ENCODE measurements at regions not wholly inside any gene's neighbourhood (a gene's known extent, or its start where the extent isn't known, plus 50 kb on each side); places are given as distances from the start of the nearest gene placed in this dataset.

DNA sequence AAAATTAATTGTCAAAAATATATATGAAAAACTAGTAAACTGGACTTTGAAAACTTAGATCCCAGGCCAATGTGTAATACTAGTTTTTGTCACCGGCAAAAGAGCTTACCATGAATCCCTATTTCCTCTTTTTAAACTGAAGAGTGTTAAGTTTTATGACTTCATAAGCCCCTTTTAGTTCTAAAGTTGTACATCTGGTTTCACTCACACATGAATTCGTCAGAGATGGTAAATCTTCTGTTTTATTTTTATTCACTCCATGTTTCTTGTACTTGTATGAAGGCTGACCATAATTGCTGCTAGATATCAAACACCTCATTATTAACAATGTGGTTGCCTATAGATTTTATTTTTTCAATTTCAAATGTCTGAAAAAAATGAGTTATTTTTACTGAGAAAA lies 827.9 kb downstream of the PCDH7 start:
- no peak for DNase-seq

DNA sequence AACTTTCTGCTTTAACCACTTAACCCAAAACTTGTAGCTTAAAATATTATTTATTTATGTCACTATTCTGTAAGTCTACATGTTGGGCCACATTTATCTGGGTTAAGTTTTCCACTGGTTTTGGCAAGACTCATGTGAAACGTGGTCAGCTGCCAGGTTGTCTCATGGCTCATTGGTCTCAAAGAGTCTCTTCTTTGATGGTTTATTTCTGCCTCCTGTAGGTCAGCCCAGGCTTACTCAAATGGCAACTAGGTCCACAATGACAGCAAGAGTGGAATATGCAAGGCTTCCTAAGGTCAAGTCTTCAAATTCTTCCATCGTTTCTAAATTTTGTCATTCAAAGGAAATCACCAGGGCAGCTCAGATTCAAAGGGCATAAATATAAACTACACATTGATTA lies 828.7 kb downstream of the PCDH7 start:
- DNase-seq, result no peak

DNA sequence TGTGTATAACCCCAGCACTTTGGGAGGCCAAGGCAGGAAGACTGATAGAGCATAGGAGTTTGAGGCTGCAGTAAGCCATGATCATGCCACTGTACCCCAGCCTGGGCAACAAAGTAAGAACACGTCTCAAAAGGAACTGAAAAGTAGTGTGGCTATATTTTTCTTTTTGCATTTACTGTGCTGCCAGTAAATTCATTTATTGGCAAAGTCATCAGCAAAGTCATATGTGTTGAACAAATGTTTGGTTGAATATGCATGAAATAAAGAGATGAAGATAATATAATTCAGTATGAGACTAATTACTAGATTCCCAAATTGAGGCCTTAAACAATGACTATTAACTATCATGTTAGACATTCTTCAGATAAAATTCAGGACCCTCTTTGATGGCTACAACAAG lies 829.1 kb downstream of the PCDH7 start:
- DNase-seq, result no peak

DNA sequence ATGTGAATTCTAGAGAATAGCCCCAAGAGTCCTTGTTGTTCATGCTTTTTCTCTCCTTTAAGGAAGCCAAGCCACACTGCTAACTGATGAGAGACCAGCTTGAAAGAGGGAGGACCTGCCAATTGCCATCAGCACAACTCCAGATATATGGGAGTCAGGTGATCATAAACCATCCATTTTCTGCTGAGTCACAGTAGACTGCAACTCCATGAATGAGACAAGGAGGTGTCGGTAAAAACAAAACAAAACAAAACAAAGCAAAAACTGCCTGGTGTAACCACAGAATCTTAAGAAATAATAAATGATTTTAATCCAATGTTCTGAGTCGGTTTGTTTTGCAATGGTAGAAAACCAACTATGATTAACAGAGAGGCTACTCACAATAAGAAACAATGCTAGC lies 837.3 kb downstream of the PCDH7 start:
- DNase-seq, result no peak

DNA sequence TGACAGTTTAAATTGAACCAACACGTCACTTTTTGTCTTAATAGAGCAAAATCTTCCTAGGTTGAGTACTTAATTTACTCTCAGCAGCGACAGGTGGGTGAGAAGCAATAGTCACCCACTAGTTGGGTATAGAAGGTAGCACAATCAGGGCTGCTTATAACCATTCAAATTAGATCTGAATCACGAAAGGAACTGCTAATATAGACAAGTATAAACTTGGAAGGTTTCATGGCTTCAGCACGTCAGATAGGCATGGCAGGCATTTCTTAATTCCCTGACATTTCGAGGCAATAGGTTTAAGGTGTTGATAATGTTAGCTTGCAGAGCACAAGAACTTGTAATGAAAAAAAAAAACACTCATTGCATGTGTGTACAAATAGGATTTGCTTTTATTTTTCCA lies 853.4 kb downstream of the PCDH7 start:
- no peak for DNase-seq

DNA sequence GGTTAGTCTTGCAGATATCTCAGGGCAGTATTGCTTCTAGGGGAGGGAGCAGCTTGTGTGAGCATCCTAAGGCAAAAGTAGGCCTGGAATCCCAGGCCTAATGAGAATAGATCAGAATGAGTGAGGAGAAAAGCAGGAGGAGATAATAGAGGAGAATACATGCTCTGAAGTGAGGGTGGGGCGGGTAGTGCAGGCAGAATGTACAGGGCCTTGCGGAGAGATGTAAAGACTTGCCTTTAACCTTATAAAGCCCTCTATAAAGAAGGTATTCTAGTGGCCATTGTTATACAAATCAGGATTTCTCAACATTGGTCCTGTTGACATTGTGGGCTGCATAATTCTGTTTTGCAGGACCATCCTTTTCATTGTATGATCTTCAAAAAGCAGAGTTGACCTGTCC lies 855.3 kb downstream of the PCDH7 start:
- DNase-seq, result no peak

DNA sequence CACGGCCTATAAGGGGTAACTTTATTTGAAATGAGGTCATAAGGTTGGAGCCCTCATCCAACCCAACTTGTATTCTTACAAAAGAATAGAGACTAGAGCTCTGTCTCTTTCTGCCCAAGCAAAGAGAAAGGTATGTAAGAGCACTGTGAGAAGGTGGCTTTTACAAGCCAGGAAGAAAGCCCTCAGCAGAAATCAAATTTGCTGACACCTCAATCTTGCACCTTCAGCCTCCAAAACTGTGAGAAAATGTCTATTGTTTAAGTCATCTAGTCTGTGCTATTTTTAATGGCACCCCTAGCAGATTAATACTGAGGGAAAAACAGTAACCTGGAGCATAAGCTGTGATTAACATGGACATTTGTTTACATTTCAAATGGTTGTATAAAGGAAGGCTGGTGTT lies 860.7 kb downstream of the PCDH7 start:
- no peak for DNase-seq

DNA sequence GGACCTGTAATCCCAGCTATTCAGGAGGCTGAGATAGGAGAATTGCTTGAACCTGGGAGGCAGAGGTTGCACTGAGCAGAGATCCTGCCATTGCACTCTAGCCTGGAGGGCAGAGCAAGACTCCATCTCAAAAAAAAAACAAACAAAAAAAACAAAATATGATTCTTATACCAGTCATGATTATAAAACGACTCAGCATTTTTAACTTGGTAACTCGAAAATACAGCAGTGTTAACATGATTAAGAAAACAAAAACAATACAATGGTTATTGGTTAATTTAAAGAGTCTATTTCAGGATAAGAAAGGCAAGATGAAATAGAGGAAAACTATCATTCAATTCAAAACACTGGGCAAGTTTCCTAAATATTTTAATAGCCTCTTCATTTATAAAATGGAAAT lies 865.3 kb downstream of the PCDH7 start:
- no peak for DNase-seq

DNA sequence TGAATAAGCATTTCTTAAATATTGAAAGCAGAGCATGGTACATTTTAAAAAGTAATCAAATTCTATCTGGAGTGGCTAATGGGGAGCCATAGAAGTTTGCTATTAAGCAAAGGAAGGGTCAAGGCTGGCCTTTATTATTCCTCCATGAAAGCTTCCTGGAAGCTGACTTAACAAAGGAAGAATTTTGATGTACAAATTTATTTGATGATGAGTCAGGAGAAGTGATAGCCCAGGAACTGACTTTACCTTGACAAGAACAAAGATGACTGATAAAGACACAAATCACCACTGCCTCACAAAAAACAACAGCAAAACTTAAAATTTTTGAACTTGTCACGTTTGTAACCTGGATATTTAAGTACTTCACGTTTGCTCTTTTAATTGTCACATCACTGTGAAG lies 872.1 kb downstream of the PCDH7 start:
- no peak for DNase-seq

DNA sequence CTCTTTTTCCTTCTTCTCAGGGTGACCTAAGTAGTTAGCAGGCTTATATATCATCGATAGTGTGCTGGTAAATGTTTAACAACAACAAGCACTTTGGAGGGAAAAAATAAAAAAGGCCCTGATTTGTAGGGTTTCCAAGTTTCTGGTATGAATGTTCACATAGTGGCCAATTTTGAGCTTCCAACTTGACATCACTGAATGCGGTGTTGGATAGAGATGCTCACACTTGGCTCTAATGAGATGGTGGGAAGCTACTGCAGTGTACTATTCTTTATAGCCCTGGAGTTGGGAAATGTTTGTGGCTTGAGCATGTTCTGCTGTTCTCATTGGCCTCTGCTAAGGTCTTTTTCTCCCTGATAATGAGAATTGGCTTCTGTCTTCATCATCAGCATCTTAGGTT lies 875.3 kb downstream of the PCDH7 start:
- no peak for DNase-seq

DNA sequence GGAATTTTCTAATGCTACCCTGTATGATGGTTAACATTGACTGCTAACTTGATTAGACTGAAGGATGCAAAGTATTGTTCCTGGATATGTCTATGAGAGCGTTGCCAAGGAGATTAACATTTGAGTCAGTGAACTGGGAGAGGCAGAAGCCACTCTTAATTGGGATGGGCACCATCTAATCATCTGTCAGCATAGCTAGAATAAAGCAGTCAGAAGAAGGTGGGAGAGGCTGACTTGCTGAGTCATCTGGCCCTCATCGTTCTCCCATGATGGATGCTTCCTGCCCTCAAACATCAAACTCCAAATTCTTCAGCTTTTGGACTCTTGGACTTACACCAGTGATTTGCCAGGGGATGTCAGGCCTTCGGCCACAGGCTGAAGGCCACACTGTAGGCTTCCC lies 878.5 kb downstream of the PCDH7 start:
- DNase-seq, result no peak

DNA sequence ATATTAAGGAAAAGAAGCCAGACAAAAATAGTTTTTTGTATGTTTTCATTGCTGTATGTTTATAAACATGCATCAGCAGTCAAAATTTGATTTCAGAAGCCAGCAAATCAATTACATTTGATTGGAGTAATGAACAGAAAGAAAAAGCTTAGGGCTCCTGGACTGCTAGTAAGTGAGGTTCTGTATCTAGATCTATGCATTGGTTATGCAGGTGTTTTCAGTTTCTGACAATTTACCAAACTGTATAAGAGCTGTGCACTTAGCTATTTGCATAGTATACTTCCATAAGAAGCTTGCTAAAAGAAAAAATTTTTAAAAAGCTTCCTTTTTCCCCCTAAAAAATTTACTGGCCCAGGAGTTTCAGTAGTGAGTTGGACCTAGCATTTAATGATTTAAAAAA lies 881.6 kb downstream of the PCDH7 start:
- DNase-seq, result no peak

DNA sequence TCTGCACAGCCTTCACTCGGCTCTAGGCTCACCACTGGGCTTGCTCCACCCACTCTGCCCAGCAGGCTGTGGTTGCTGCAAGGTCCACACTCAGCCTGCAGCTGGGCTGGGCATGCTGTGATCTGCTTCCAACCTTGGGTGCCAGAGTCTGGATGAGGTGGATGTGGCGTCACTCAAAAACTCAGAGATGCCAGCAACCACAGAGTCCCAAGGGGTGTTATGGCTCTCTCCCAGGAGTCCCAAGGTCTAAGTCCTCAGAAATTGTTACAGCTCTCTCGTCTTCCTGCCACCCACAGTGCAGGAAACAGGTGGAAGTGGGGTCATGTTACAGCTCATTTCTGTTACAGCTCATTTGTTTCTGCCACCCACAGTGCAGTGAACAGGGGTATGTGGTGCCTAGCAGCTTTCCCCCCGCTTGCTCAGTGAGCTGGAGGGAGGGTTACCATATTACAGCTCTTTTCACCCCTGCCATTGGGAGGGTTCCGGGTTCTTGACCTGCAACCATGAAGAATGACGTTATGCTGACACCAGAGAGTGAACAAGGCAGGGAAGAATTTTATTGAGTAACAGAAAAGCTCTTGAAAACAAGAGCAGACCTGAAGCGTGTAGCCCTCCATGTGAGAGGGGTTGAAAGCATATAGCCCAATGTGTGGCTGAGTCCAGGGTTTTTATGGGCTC lies 893.9 kb downstream of the PCDH7 start:
- no peak for DNase-seq

DNA sequence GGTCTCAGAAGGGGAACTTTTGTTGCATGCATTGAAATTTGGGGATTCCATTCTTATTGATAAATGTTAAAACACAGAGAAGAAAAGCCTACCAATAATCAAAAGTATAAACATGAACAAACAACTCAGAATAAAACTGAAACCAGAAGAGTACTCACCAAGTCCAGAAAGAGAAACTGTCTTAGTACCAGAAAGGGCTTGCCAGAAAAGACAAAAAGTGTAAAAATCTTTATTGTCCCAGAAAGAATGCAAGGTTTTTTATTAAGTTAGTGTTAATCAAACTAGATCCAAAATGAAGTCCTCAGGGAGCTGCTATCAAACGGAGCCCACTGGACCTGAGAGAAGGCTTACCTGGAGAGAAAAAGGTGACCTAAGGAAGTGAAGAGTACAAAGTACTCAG lies 897.5 kb downstream of the PCDH7 start:
- no peak for DNase-seq

DNA sequence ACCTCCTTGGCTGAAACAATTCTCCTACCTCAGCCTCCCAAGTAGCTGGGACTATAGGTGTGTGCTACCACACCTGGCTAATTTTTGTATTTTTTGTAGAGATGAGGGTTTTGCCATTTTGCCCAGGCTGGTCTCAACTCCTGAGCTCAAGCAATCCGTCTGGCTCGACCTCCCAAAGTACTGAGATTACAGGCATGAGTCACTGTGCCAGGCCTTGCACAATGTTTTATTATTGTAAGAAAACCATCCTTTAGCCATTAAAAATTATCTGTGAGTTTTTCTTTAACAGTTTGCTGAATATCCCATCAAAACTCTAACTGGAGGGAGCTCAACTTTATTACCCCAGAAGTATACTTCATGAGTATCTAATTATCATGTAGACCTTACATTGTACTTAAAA lies 900.3 kb downstream of the PCDH7 start:
- no peak for DNase-seq

DNA sequence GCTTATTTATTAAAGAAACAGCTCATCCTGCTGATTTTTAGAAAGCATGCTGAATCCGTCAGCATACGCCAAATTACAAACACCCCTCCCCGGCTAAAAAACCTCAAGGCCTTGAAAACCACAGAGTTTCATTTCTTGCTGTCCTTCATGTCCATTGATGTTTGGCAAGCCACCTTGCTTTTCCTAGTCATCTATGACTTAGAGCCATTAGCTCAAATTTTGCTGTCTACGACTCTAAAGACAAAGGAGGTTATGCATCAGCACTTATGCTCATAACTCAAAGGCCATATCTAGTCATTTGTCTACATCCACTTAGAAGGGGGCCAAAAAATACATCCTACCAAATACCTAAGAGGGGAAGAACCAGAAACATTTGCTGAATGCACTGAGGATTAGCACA lies 925.1 kb downstream of the PCDH7 start:
- no peak for DNase-seq

DNA sequence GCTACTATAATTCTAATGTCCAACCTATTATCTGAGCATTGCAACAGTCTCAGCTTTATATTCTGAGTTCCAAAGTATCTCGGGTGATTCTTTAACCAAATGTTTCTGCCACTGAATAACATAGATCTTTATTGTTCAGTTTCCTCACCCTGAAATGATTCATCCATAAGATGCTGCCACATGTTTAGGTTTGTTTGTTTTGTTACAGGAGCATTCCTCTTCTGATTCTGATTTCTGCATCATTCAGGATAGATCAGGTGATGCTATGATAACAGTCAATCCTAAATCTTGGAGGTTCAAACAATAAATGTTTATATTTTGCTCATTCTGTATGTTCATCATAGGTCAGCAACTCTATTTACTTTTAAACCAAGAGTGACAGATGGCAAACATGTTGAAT lies 927.6 kb downstream of the PCDH7 start:
- DNase-seq, result no peak

DNA sequence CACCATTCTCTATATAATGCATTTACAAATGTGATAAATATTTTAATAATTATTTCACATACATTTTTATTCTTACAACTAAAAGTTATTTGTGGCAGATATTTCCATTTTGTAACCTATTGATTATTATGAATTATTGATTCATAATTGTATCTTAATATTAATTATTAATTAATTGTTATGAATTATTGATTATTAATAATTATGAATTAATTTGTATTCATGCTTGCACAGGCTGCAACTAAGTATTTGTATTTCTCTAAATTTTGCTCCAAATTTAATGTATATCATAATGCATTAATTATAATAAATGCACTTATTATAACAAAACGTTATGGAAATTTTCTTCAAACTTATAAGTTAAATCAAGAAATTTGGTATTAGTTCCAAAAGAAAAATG lies 929.7 kb downstream of the PCDH7 start:
- no peak for DNase-seq

DNA sequence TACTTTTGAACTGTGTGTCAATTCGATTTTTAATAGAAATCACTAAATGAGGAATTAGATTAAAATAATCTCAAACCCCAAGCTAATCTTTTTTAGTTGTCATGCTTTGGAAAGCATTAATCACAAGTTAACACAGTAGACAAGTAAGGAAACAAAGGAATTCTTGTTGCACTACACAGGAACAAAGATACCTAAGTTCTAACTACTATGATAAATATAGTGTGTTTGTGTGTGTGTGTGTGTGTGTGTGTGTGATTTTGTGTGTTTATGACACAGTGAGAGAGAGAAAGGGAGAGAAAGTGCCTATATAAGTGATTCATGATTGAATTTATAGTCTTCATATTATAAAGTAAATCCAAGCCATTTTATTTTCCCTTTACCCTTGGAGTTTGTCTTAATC lies 931.4 kb downstream of the PCDH7 start:
- DNase-seq, result no peak

DNA sequence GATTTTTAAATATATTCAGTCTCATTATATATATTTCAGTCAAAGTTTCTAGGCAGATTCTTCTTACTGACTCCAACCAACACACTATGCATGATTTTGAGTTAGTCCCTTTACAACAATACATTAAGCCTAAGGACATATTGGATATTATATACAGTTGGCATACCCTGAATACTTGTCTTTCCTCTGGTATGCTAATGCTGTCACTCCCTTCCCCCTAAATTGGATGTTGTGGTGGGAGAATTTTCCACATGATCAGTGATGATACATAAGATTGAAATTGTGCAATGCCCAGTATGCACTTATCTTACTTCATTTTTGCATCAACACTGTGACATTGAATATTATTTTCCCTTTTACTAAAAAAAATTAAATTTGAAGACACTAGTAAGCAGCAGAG lies 935.2 kb downstream of the PCDH7 start:
- DNase-seq, result no peak

DNA sequence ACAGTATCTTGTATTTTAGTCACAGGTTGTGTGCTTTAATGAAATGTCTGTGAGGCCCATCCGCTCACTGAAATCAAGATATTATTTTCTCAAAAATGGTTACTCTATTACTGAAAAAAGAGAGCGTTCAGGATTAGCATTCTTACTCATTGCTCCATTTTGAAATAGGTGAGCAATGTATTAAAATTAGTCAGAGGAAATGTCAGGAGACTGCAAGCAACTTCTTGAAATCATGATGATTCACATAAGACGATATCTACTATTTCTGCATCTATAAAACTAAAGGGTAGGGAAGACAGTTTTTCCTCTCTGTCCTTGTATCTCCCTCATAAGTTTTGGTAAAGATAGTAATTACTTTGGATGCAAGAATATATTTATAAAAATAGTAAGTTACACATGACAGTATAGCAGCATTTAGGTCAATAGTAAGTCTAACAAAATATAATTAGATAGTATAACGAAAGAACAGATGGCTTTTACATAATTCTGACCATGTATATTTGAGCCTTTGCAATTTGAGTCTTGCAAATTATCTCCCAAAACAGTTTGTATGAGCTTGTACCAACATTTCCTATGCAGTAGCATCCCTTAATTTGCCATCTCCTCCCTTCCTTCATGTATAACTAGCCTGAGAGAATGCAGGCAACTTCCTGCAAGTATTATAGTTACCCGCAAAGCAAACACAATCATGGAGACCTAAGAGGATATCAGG lies 937.8 kb downstream of the PCDH7 start:
- DNase-seq, result no peak

DNA sequence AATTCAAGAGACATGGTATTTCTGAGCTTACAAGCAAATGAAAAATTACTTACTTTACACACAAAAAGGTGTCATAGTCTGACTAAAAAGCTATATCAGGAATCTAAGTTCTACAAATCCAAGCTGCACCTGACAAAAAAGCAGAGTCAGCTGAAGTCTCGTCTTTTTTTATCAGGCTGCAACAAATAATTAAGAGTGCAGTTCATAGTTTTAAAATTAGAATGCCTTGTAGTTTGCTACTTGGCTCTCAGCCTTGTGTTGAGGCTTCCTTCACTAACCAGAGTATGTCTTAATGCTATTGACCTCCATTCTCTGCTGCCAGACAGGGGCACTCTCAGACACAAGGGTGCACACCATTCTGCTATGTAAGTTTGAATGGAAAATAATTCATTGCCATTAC lies 940.7 kb downstream of the PCDH7 start:
- no peak for DNase-seq

DNA sequence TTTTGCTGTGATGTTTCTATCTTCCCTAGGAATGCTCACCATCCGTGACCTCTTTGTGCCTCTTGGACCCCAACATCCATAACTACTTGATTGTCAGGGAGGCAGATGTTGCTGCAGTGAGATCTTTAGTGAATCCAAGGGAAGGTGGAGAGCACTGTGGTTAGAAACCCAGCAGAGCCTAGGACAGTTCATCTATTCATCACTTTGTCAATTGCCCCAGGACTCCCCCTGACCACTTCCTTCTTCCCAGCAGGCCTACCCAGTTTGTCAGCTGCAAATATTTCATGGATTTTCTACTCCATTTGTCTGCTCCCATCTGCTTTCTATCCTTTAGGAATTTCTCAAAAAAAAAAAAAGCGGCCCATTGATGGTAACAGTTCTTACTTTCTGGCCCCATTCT lies 942.8 kb downstream of the PCDH7 start:
- DNase-seq, result no peak

DNA sequence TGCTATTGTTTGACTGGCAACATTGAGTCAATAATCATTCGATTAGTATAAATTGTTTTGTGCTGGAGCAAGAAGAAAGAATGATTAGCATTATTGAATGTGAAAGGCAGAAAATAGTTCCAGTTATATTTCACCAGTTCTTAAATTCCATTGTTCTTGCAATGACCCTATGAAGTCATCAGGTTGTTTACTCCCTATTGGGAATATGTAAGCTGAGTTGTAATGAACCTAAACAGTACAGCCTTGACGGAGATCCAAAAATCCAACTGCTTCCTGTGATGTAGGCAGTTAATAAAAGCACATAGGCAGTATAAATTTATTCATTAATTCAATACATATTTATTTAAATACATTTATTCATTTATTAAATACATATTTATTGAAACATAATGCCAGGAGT lies 947.5 kb downstream of the PCDH7 start:
- no peak for DNase-seq

DNA sequence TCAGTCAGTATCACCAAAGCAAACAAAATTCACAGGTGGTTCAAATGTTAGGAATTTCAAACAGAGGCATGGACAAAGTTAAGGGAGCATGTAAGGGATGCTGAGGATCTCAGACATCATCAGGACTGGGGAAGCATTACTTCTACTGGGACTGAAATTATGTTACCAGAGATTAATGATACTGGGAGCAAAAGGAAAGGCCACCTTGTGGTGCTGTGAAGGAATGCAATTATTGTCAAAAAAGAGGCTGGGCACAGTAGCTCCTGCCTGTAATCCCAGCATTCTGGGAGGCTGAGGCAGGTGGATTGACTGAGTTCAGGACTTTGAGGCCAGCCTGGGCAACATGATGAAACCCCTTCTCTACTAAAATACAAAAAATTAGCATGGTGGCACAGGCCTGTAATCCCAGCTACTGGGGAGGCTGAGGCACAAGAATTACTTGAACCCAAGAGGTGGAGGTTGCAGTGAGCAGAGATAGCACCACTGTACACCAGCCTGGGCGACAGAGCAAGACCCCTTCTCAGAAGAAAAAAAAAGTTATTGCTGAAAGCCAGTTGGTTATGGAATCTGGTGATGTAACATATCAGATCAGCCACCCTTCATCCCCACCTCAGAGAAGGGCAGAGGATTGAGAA lies 954.3 kb downstream of the PCDH7 start:
- DNase-seq, result no peak
